ENCODE measurements at regions not wholly inside any gene's neighbourhood (a gene's known extent, or its start where the extent isn't known, plus 50 kb on each side); places are given as distances from the start of the nearest gene placed in this dataset.

- H3K4me3 ChIP-seq (ENCODE audit: low read depth, low read length) = no peak overlapping the region
- no peak for DNase-seq (ENCODE audit: low read depth)
- TF ChIP-seq, protein P1, sequence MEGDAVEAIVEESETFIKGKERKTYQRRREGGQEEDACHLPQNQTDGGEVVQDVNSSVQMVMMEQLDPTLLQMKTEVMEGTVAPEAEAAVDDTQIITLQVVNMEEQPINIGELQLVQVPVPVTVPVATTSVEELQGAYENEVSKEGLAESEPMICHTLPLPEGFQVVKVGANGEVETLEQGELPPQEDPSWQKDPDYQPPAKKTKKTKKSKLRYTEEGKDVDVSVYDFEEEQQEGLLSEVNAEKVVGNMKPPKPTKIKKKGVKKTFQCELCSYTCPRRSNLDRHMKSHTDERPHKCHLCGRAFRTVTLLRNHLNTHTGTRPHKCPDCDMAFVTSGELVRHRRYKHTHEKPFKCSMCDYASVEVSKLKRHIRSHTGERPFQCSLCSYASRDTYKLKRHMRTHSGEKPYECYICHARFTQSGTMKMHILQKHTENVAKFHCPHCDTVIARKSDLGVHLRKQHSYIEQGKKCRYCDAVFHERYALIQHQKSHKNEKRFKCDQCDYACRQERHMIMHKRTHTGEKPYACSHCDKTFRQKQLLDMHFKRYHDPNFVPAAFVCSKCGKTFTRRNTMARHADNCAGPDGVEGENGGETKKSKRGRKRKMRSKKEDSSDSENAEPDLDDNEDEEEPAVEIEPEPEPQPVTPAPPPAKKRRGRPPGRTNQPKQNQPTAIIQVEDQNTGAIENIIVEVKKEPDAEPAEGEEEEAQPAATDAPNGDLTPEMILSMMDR (IDR thresholded peaks at IDR 0.05; ENCODE audit: control insufficient read depth, extremely low read depth, insufficient read depth) = no peak
Measured at GRCh38 chr2:128446874-128447537, 128.3 kb upstream of the HS6ST1 start.

GRCh38 chr2:128447538-128447995, 128.9 kb upstream of the HS6ST1 start:
- DNase-seq (ENCODE audit: low read depth) = no peak
- no peak overlapping the region for H3K4me3 ChIP-seq (ENCODE audit: low read depth, low read length)
- TF ChIP-seq, protein P1 (IDR thresholded peaks at IDR 0.05; ENCODE audit: control insufficient read depth, extremely low read depth, insufficient read depth) = no peak

DNA sequence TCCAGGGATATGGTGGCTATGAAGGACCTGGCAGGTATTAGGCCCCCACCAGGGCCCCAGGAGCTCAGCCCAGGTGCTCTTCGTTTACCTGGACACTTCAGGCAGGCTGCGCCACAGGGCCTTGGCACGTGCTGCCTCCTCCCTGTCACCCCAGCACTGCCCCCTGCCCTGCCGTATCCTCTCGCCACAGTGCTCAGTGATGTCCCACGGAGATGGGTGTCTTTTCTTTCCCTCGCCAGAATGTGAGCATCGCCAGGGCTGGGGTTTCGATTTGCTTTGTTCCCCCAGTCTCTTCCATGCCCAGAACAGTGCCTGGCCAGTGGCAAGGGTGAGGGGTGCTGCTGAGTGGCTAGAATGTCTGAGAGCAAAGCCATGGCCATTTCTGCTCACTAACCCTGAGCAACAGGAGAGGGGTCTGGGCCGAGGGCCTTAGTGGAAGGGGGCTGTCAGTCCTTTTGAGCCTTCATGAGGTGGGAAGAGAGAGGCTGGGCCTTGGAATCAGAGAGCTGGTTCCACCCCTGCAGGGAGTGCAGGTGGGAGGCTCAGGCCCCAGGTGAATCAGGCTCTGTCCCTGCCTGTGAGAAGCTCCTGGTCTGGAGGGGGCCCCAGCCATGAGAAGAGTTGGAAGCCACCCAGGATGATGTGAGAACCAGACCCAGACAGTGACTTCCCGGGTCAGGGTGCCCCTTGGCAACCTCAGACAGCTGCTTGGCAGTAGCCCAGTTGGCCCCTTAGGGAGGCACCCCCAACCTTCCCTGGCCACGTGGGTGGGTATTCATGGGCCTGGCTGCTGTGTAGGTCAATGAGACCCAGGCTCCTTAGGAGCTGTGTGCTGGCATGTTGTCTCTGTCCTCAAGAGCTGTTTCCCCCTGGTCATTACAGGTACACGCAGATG, 129.9 kb upstream of the HS6ST1 start:
- no peak for DNase-seq (ENCODE audit: low read depth)
- TF ChIP-seq, protein P1 (IDR thresholded peaks at IDR 0.05; ENCODE audit: control insufficient read depth, extremely low read depth, insufficient read depth) = no peak

GRCh38 chr2:128449226-128450061, 130.8 kb upstream of the HS6ST1 start:
- TF ChIP-seq, protein P1 (IDR thresholded peaks at IDR 0.05; ENCODE audit: control insufficient read depth, extremely low read depth, insufficient read depth) = no peak
- no peak for DNase-seq (ENCODE audit: low read depth)
- H3K4me3 ChIP-seq (ENCODE audit: low read depth, low read length) = no peak overlapping the region

More for the DNA sequence above, 129.9 kb upstream of the HS6ST1 start:
- H3K4me3 ChIP-seq (ENCODE audit: low read depth, low read length) = no peak overlapping the region

DNA sequence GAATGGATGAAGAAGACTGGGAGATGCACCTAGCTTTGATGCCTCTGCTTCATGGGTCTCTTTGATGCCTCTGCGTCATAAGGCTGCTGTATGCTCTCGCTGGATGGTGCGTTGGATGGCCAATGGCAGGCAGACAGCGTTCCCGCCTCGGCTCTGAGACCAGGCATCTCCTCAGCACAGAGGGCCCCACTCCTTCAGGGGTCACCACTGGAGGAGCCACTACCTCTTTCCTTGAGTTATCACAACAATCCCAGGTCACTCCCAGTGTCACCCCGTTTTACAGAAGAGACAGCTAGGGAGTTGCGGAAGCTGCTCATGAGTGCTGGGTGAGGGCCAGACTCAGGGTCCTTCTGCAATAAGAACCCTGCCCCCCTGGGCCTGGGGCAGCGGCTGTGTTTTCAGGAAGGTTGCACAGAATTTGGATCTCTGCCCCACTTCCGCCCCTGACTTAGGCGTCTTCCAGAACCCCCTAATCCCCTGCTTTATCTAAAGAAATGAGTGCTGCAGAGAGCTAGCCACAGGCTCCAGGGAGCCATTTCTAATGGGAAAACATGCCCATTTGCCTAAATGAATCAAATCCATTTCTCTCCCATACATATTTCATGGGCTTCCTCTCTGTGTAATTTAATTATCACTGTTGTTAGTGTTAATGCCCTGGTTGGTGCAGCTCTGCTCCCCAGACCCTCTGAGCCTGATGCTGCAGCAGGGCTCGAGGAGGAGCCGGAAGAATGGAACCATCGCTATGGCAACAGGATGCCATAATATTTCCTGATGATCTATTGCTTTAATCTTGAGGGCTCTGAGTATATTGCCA, 131.8 kb upstream of the HS6ST1 start:
- DNase-seq (ENCODE audit: low read depth) = no peak
- TF ChIP-seq, protein P1 (IDR thresholded peaks at IDR 0.05; ENCODE audit: control insufficient read depth, extremely low read depth, insufficient read depth) = no peak
- no peak overlapping the region for H3K4me3 ChIP-seq (ENCODE audit: low read depth, low read length)

Measured in LNCaP clone FGC (cell line).